ENCODE measurements at regions not wholly inside any gene's neighbourhood (a gene's known extent, or its start where the extent isn't known, plus 50 kb on each side); places are given as distances from the start of the nearest gene placed in this dataset.

DNA sequence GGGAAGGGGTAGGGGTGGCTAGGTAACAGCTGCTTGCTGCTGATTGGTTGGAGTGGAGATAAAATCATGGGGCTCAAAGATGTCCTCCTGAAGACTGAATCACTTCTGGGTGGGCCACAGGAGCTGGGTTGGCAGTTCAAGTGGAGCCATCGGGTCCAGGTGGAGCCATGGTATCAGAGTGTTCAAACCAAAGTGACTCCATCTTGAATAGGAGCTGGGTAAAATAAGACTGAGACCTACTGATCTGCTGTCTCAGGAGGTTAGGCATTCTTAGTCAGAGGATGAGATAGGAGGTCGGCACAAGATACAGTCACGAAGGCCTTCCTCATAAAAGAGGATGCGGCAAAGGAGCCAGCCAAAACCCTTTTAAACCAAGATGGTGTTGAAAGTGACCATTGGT is 96.5 kb downstream of the RTP4 start:
- TF ChIP-seq, protein P1, sequence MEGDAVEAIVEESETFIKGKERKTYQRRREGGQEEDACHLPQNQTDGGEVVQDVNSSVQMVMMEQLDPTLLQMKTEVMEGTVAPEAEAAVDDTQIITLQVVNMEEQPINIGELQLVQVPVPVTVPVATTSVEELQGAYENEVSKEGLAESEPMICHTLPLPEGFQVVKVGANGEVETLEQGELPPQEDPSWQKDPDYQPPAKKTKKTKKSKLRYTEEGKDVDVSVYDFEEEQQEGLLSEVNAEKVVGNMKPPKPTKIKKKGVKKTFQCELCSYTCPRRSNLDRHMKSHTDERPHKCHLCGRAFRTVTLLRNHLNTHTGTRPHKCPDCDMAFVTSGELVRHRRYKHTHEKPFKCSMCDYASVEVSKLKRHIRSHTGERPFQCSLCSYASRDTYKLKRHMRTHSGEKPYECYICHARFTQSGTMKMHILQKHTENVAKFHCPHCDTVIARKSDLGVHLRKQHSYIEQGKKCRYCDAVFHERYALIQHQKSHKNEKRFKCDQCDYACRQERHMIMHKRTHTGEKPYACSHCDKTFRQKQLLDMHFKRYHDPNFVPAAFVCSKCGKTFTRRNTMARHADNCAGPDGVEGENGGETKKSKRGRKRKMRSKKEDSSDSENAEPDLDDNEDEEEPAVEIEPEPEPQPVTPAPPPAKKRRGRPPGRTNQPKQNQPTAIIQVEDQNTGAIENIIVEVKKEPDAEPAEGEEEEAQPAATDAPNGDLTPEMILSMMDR (conservative IDR thresholded peaks at IDR 0.05; ENCODE audit: low read depth, low read length), result no peak
- no peak for DNase-seq (ENCODE audit: low read depth)
- no peak overlapping the region for H3K4me3 ChIP-seq (ENCODE audit: low read depth, low read length)

DNA sequence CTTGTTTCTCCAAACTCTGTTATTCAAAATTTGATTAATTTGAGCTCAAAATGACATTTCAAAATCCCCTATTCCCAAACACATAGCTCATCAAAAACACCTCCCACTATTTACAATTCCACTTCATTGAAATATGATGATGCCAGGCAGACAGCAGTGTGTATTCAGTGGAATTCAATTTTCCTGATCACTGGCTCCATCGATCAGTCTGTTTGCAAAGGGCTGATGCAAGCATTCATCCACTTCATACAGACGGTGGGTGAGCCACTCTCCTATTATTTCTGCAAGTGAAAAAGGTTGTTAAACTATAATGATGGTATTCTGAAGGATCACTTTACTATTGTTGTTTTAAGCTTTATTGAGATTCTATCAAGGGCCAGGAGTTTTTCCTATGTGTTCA is 90.7 kb downstream of the RTP4 start:
- no peak overlapping the region for H3K4me3 ChIP-seq (ENCODE audit: low read depth, low read length)
- TF ChIP-seq, protein P1 (conservative IDR thresholded peaks at IDR 0.05; ENCODE audit: low read depth, low read length), result no peak
- no peak for DNase-seq (ENCODE audit: low read depth)

DNA sequence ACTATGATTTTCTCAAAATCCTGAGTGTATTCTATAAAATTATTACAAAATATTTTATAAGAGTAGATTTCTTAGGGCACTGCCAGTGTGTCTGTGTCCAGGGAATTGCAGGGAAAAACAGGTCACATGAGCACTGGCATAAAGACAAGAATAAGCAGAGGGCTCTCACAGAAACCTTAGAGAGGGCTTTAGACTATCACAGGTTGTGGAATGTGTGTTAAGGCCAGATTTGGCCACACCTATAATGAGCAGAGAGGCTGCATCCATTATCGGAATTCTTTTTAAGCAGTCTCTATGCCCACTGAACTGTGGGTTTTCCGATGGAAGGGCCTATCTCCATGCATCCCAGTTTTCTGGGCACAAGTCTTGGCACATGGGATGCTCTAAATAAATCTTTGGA is 90.2 kb downstream of the RTP4 start:
- DNase-seq (ENCODE audit: low read depth), result no peak
- no peak overlapping the region for H3K4me3 ChIP-seq (ENCODE audit: low read depth, low read length)
- TF ChIP-seq, protein P1 (conservative IDR thresholded peaks at IDR 0.05; ENCODE audit: low read depth, low read length), result no peak

DNA sequence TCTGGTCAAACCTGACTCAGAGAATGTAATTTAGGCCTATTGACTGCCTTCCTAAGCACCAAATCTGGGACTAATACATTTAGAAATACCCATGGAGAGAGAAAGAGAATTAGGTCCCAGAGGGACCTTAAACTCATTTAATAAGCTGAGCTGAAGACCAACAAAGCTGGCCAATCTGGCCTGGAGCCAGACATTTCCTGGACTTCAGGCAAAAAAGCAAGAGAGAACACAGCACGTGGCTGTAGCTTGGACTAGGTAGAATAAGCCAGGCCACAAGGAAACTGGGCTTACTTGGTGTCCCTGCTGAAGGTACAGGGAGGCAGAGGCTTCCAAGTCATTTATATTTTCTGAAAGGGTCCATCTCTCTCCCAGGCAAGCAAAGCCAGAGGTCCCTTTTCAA is 88.1 kb downstream of the RTP4 start:
- H3K4me3 ChIP-seq (ENCODE audit: low read depth, low read length), result no peak overlapping the region
- DNase-seq (ENCODE audit: low read depth), result no peak
- TF ChIP-seq, protein P1 (conservative IDR thresholded peaks at IDR 0.05; ENCODE audit: low read depth, low read length), result no peak

DNA sequence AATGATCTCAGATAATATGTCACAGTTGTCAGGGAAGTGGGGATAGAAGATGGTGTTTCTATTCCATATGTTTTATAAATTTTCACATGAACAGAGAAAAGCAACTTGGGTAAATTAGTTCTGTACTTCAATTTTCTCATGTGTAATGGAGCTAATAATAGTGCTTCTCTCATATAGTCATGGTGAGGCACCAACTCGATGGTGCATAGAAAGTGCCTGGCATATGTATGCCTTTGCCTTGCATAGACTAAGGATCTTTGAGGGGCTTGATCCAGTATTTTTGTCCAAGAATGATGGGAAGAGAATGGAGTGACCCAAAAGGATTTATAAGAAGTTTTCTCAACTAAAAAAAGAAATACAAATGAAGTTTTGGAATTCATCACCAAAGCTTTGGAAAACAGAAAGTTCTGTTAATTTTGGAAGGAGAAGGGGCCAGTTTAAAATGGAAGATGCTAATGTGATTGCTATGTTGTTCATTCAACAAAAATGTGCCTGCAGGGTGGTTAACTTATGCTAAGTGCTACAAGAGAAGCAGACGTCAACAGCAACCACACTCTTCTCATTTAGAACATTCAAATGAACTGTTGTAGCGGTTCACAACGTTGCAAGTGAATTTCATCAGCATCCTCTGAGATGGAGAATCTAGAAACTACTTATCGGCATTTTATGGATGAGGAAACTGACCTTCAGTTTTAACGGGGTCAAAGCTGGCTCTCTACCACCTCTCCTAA is 86.1 kb downstream of the RTP4 start:
- H3K4me3 ChIP-seq (ENCODE audit: low read depth, low read length), result no peak overlapping the region
- DNase-seq (ENCODE audit: low read depth), result no peak
- TF ChIP-seq, protein P1 (conservative IDR thresholded peaks at IDR 0.05; ENCODE audit: low read depth, low read length), result no peak

DNA sequence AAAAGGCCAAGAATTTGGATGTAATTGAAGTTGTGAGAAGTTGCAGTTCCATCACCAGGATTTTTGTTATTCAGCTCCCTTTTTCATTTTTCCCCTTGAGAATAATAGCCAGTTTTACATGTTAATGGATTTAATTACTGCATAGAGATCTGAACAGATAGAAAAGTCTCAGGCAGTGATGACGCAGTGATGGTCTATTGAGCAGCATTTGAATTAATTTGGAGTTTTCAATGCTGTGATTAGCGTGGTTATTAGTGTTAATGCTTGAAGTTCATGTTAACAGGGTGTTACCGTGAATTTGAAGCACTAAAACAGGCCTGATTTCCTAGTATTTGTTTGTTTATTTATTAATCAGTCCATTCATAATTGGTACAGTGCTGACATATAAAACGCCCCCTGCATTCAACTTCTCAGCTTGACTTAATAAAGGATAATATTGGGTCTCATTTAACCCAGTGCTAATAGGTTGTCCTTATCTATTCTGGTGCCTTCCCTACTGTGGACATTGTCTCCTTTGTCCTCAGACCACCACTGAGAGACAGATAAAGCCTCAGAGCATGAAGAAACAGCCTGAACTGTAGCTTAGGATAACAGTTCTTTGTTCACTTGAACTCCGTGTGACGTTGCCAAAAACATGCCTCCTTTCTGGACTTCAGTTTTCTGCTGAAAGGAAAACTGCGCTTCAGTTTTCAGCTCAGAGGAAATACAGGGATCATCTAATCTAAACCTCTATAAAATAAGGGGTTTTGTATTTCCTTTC is 82.4 kb downstream of the RTP4 start:
- TF ChIP-seq, protein P1 (conservative IDR thresholded peaks at IDR 0.05; ENCODE audit: low read depth, low read length), result no peak
- DNase-seq (ENCODE audit: low read depth), result no peak
- no peak overlapping the region for H3K4me3 ChIP-seq (ENCODE audit: low read depth, low read length)

Data from epithelial cell of proximal tubule (primary cell).